Mucosa of stomach (tissue), 1 donor: ENCODE measurements at regions not wholly inside any gene's neighbourhood (a gene's known extent, or its start where the extent isn't known, plus 50 kb on each side); places are given as distances from the start of the nearest gene placed in this dataset.

Experiments
- H3K27me3 ChIP-seq: one replicate; pipeline ENCODE4 v1.7.0; 2013; ENCODE audit warnings: mild to moderate bottlenecking, low read length; ENCODE audit not compliant: control insufficient read depth, insufficient read depth
- H3K36me3 ChIP-seq: one replicate; pipeline ENCODE4 v1.7.0; 2013; ENCODE audit warnings: low read length; ENCODE audit not compliant: control insufficient read depth, insufficient read depth
- H3K4me1 ChIP-seq: one replicate; pipeline ENCODE4 v1.7.0; 2013; ENCODE audit warnings: mild to moderate bottlenecking, low read length; ENCODE audit not compliant: control insufficient read depth, insufficient read depth
- H3K4me3 ChIP-seq: one replicate; pipeline ENCODE4 v1.7.0; 2013; ENCODE audit warnings: low read length
- H3K9ac ChIP-seq: one replicate; pipeline ENCODE4 v1.7.0; 2013; ENCODE audit warnings: mild to moderate bottlenecking, low read length, moderate library complexity
- H3K9me3 ChIP-seq: one replicate; pipeline ENCODE4 v1.7.0; 2013; ENCODE audit warnings: mild to moderate bottlenecking, low read length, moderate library complexity; ENCODE audit not compliant: control insufficient read depth
- donor health status: Pancreatic carcinoma.

DNA sequence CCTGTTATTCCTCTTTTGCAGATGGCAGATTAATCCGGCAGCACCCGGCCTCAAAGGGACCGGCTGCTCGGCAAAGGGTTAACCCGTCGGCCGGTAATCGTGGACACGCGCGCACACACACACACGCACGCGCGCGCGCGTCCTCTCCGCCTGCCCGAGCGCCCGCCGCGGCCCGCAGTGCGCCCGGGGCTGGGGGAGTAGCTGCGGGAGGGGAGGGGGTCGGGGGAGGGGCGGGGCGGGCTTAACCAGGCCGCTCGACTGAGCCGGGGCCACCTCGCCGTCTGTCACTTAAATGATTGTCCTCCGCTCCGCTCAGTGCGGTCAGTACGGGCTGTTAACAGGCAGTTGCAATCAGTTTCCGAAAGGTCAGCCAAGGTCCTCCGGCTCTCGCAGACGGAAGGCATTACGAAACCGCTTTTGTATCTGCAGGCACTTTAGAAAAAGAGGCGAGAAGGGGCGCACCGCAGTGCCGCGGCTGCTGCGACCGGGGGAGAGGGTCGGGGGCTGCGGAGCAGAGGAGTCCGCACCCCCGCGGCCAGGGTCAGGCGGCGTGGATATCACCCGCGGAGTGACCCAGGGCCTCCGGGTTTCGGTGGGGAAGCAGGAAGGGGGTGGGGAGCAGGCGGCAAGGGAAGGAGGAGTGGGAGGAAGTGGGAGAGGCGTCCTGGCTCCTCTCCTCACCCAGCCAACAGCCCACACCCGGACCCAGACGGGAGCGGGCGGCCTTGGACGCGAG, 57.3 kb upstream of the BCOR start:
- Histone ChIP-seq H3K9me3 (no peaks in the 10 kb centered on the region), H3K4me3 (no peak overlapping the region), H3K4me1 (peaks cover 26% of the 10 kb centered on the region), H3K9ac (no peak overlapping the region), H3K36me3 (no peaks in the 10 kb centered on the region), H3K27me3 (no peaks in the 10 kb centered on the region)

DNA sequence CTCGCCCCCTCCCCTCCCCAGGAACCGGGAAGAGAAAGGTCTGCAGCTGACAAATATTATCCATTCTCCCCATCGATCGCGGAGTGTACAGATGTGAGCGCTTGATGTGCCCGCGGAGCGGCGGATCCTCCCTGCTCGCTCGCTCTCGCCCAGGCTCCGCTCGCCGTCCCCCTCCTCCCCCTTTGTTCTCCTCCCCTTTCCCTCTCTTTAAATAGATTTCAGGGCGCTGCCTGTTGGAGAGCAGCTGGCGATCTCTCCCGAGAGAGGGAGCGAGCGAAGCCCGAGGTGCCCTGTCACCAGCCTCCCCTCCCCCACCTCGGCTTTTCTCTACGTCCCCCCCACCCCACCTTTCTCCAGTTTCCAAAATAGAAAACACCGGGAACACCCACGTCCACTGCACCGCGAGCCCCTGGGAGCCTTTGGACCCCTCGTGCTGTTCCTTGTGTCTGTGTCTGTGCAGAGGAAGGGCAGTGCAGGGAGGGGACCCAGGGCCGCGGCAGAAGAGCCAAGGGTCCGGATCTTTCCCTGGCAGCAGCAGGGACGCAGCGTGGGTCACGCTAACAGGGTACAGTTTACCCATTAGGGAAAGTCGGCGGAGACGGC, 56.6 kb upstream of the BCOR start:
- no peaks in the 10 kb centered on the region for H3K27me3 ChIP-seq
- H3K4me3 ChIP-seq, result no peak overlapping the region
- peaks cover 26% of the 10 kb centered on the region for H3K4me1 ChIP-seq
- no peak overlapping the region for H3K9ac ChIP-seq
- no peaks in the 10 kb centered on the region for H3K9me3 ChIP-seq
- H3K36me3 ChIP-seq, result no peaks in the 10 kb centered on the region

DNA sequence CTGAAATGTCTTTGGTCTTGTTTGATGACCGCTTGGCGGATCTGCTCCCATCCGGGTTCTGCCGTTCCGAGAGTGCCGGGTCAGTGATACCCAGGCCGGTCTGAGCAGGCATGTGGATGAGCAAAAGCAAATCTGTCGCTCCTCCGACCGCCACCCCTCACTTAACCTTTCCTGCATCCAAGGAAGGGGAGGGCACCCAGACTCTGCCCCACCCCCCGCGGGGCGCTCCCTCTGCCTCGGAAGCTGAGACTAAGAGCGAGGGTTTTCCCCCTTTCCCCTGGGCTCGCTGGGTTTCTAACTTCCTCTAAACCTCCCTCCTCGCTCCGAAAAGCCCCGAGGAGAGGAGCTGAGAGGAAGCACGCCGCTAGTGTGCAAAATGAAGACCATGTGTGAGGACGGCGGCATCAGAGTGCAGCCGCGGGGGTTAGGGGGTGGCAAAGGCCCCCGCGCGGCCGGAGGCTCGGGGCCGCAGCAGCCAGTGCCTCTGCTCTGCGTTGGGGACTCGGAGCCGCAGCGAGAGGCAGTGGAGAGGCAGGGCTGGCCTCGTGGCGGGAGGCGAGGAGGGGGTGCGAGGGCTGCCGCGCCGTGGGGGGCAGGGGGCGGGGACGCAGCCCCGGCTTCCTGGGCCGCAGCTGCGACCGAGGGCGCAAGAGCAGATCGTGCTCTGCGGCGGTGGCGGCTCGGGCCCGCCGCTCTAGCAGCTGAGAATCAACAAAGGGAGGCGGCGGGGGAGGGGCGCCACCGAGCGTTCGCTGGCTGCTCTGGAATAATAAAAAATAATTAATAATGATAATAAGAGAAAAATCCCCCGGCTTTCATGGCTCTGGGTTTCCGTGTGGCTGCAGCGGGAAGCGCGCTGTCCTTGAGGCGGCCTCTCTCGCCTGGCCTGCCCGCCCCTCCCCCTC, 55.8 kb upstream of the BCOR start:
- H3K9me3 ChIP-seq, result no peaks in the 10 kb centered on the region
- no peaks in the 10 kb centered on the region for H3K36me3 ChIP-seq
- peaks cover 28% of the 10 kb centered on the region for H3K4me1 ChIP-seq
- H3K27me3 ChIP-seq, result no peaks in the 10 kb centered on the region
- H3K9ac ChIP-seq, result peak overlapping the region; percentile 28
- no peak overlapping the region for H3K4me3 ChIP-seq

DNA sequence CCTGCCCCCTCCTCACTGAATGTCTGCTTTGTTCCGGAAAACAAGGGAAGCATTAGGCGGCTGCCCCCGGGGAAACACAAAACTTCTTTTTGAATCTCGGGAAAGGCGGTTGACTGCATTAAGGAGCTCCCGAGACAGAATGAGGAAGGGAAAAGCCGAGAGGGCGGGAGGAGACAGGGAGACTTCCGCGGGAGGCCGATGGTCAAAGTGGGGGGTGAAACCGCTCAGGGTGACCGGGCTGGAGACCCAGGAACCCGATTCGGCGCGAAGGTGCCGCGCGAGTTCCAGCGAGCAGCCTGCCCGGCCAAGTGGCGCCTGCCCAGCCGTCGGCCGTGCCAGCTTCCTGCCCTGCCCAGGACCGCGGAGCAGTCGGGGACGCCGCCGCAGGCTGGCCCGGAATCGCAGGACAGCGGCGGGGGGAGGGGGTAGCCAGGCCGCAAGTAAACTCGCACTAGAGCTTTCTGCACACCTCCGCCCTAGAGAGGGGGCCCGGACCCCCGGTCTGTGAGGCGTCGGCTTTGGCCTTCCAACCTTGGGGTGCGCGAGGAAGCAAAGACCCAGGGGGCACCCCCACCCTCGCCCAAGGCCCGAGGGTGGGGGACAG, 55.1 kb upstream of the BCOR start:
- peak overlapping the region; percentile 64 for H3K9ac ChIP-seq
- peaks cover 31% of the 10 kb centered on the region for H3K4me1 ChIP-seq
- peak overlapping the region; percentile 14 for H3K4me3 ChIP-seq
- H3K27me3 ChIP-seq, result no peaks in the 10 kb centered on the region
- no peaks in the 10 kb centered on the region for H3K9me3 ChIP-seq
- H3K36me3 ChIP-seq, result no peaks in the 10 kb centered on the region

DNA sequence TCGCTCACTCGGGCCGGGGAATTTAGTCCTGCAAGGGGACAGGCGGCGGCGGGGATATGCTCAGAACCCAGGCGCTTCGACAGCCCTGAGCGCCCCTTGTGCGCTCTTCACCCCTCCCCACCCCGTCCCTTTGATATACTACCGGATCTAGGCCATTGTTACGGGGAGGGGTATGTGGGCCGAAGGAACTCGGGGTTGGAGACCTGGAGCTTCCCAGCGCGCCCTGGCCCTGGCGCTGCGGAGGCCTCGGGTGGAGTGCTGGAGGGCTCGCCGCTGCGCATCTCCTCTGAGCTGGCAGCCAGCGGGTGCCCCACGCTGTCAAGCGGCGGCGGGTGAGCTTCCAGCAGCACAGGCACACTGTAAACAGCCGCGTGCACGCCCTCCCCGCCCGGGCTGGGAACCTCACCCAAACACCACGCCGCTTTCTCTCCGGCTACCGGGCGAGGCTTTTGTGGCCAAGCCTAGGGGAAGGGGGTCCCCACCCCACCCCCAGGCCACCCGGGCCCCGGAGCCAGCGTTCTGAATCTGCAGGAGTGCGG, 54.5 kb upstream of the BCOR start:
- H3K4me3 ChIP-seq, result peak overlapping the region; percentile 14
- H3K36me3 ChIP-seq, result no peaks in the 10 kb centered on the region
- H3K27me3 ChIP-seq, result no peaks in the 10 kb centered on the region
- H3K9me3 ChIP-seq, result no peaks in the 10 kb centered on the region
- peaks cover 31% of the 10 kb centered on the region for H3K4me1 ChIP-seq
- H3K9ac ChIP-seq, result peak overlapping the region; percentile 64

DNA sequence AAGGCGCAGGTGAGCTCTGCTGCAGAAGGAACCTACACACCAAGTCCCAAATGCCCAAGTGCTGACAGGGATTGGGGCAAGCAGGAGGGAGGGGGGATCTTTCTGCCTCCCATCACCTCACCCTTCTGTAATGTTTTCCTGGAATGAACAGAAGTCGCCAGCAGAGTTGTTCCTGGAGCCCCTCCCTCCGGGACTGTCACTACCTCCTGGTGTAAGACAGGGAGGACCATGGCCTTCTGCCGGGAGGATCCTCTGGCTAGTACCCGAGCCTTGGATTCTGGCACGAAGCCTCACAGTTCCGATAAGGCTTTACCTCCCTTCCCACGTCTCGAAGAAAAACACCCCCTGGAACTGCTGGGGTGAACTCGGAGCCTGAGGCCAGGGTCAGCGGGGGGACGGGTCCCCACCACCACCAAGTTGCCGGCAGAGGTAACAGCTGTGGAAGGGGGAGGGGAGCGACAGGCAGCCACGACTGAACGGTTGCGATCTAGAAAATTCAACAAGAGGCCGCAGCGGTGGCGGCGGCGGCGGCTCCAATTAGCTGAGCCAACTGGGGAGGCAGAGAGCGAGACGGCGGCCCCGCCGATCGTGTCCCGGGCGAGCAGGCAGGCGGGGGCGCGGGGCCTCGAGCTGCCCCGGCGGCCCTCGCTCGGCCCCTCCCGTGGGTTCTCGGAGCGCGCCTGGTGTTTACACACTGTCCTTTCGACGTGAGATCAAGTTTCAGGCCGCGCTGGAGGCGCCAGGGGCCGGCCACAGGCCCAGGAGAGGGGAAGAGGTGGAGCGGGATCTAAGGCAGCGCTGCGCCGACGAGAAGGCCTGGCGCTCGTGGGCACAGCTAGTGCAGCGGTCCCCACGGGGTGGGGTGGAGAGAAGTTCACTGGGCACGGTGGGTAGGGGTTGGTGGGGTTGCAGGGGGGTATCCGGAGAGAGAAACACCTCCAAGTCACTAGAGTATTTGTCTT, 53.7 kb upstream of the BCOR start:
- Histone ChIP-seq H3K4me3 (no peak overlapping the region), H3K4me1 (peaks cover 32% of the 10 kb centered on the region)

DNA sequence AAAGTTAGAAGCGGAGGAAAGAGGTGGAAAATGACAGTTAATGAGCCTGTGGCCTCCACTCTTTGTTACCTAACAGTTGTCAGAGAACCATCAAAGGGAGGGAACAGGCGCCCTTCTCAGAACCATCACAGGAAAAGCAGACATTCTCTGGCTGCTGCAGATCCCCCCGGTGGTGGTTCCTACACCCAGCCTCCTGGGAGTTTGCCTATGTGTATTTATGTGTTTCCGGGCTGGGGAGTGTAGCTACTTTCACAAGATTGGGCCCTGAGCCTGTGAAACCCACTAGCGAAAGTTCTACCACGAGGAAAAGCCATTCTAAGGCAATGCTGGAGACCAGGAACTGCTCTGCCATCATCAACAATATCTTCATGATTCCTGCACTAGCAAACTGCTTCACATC, 52.7 kb upstream of the BCOR start:
- no peaks in the 10 kb centered on the region for H3K9me3 ChIP-seq
- H3K9ac ChIP-seq, result no peak overlapping the region
- no peaks in the 10 kb centered on the region for H3K36me3 ChIP-seq
- no peak overlapping the region for H3K4me3 ChIP-seq
- peaks cover 35% of the 10 kb centered on the region for H3K4me1 ChIP-seq
- peaks cover 14% of the 10 kb centered on the region for H3K27me3 ChIP-seq

More for the DNA sequence above, 53.7 kb upstream of the BCOR start:
- Histone ChIP-seq H3K9ac (peak overlapping the region; percentile 28), H3K9me3 (no peaks in the 10 kb centered on the region), H3K27me3 (peaks cover 5% of the 10 kb centered on the region), H3K36me3 (no peaks in the 10 kb centered on the region)

DNA sequence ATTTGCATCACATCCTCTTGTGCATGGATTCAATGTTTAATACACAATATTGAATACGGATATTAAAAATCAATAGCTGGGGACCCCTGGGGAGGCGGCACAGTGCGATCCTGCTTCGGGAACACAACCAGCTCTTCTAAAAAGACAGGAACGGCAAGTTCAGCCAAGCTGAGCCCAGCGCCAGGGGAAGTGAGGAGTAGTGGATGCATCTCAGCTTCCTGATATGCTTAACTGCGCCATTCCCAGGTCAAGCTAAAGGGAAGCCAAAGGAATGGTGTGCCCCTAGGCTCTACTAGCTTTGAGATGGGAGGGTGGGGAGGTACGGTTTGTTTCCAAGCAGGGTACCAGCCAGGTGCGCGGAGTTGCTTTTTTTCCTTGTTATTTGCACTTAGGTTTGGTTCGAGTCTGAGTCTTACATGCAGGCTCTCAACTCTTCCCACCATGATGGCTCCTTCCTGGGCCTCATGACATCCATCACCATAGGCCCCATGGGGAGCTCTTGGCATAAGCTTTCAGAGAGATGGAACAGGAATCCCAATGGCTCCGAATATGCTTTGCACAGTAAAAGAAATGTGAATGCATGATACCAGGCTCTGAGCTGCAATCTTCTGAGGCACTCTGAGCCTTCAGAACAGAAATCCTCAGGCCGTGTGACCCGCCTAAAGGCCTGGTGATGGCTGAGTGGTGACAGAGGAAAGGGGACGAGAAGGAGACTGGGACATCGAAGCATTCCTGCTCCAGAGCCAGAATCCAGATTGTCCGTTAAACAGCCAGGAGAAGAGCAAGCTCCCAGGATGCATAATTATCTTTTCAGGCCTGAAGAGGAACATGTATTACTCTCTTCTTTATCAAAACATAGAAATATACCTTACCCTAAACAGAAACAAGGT, 51.8 kb upstream of the BCOR start:
- Histone ChIP-seq H3K4me3 (no peak overlapping the region), H3K9me3 (no peaks in the 10 kb centered on the region), H3K9ac (no peak overlapping the region), H3K36me3 (no peaks in the 10 kb centered on the region), H3K27me3 (peaks cover 17% of the 10 kb centered on the region), H3K4me1 (peaks cover 35% of the 10 kb centered on the region)

DNA sequence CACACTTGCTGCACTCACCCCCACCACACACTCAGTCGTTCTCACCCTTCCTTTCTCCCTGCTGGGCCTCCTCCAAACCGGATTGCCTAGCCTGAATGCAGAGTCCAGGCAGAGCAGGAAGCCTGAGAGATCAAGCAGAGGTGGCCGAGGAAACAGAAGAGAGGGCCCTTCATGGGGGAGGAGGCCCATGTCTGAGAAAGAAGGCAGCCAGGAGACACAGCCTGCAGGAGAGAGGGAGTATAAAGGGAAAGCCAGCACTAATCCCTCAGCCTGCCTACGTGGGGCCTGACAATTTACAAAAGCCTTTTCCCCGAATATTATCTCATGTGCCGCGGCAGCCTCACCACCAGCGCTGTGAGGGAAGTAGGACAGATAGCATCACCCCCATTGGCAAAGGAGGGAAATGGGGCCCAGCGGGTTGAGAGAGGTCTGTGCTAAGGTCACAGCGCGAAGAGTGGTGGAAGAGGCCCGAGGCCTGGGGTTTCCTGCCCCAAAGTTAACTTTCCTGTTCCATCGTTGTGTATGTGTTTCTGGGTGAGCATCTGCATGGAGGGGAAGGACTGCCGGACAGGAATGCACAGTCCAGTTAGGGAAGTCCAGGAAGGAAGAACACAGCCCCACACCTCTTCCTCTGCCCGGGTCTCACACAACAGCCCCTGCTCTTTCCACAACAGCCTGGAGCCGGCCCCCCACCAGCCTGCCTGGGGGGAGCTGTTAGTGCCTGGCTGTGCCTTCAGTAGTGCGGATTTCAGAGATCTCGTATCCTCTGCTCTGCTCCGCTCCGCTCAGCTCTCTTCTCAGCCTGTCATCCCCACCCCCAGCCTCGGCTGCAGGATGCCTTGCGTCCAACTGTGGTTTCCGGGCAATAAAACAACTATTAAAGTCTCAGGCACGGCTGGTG, 50.9 kb upstream of the BCOR start:
- Histone ChIP-seq H3K4me3 (no peak overlapping the region), H3K36me3 (no peaks in the 10 kb centered on the region), H3K4me1 (peaks cover 33% of the 10 kb centered on the region), H3K9ac (no peak overlapping the region), H3K9me3 (no peaks in the 10 kb centered on the region), H3K27me3 (peaks cover 17% of the 10 kb centered on the region)

DNA sequence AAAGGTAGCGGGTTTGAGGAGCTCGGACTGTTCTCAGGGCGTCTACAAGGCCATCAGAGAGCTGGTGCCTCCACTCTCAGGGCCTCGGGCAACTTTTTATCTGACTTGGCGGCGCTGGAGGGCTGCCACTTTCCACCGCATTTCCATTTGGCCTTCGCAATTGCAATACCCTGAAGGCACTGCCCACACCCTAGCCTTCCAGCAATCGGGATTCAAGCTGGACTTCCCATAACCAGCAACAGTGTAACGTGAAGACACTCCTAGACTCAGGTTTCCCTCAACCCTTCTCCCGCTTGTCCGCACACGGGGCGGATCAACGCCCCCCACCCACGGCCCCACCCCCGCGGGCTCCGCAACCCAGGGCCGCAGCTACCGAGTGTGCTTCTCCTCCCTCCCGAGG, 50.2 kb upstream of the BCOR start:
- H3K27me3 ChIP-seq, result peaks cover 17% of the 10 kb centered on the region

More for the DNA sequence above, 50.2 kb upstream of the BCOR start:
- H3K9me3 ChIP-seq, result no peaks in the 10 kb centered on the region
- H3K4me3 ChIP-seq, result no peak overlapping the region
- H3K9ac ChIP-seq, result no peak overlapping the region
- no peaks in the 10 kb centered on the region for H3K36me3 ChIP-seq
- H3K4me1 ChIP-seq, result peaks cover 29% of the 10 kb centered on the region
